Activated T-helper 9 cell treated with anti-CD3 and anti-CD28 coated beads, Interleukin-2, amount 50 U/mL, for 16 hours (primary cell): ENCODE measurements at regions not wholly inside any gene's neighbourhood (a gene's known extent, or its start where the extent isn't known, plus 50 kb on each side); places are given as distances from the start of the nearest gene placed in this dataset.
"Not testable (repeated sequence)": the region's sequence is repeated elsewhere in the genome, so short reads cannot be mapped to it uniquely, and the experiment has no call there.

Source experiments
- DNase-seq: peaks from one replicate; pipeline ENCODE4 v3.0.0-alpha.2; 2020; ENCODE audit warnings: low read depth

- no peak for DNase-seq
Observed at GRCh38 chr13:74246487-74246886, 112.3 kb upstream of the KLF12 start.

DNA sequence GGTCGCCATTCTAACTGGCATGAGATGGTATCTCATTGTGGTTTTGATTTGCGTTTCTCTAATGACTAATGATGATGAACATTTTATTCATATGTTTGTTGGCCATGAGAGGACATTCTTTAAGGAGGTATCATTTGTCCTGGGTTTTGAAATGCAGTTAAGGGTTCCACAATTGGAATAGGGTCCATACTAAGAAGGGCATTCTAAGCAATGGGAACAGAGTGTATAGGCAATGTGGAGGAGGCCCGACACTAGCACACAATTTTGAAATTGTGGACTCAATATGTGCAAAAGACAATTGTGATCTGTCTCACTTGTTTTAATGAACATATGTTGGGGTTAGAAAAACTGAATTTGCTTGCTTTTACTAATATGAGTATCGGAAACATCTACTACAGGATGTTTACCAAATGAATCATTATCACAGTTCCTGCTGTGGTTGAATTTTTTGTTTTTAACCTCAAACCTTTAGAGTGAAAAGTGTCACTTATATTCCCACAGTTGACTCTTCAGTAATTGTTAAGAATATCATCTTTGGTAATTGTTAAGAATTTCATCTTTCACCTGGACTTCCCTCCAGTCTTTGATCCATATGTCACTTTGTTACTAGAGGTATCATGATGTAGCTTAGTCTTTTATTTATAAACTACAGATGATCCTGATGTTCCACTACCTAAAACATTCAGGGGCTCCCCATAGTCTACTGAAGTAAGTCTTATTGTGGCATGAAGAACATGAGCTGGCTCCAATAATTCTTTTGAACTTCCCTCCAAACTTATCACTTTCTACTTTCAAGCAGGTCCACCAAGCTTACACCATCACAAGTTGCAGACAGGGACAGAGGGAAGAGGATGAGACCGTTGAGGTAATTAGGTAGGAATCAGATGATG, 109.7 kb upstream of the KLF12 start:
- no peak for DNase-seq

GRCh38 chr13:74241343-74241742, 107.1 kb upstream of the KLF12 start:
- not testable (repeated sequence) for DNase-seq

DNA sequence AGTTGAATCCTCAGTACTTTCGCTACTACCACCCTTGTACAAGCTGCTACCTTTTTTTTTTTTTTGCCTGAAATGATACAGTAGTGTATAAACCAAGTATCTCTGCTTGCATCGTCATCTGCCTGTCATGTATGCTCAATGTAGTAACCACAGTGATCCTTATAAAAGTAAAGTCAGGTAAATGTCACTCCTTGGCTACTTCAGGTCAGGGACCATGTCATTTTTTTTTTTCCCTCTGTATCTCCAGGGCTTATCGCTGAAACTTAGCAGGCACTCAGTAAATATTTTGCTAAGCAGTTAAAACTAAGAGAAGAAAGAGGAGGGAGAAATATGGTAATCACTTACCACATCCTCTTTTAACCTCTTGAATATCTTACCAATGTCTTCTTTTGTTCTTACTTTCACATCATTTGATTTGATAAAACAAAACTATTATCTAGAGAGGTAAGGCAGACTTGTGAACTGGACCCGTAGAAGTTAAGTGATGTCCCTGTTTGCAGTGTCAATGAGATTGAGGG, 96.8 kb upstream of the KLF12 start:
- DNase-seq: no peak

GRCh38 chr13:74229242-74229641, 95.0 kb upstream of the KLF12 start:
- DNase-seq: no peak

GRCh38 chr13:74227476-74228158, 93.4 kb upstream of the KLF12 start:
- no peak for DNase-seq

GRCh38 chr13:74226791-74227475, 92.7 kb upstream of the KLF12 start:
- no peak for DNase-seq

DNA sequence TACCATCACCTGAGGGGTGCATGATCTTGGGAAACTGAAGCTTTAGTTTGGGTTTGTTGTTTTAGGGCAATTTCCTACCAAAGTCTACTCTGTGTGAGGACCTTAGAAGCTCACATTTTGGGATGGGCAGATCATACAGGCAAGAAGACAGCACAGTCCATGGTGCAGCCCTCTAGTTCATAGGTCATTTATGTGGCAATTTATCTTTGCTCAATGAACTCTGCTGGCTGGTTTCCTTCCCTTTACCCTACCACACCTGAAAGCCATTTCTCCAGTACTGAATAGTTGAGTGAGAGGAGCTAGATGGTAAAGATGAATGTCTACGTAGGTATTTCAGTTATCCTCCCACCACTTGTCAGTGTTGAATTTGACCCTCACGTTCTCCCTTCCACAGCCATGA, 87.5 kb upstream of the KLF12 start:
- DNase-seq: no peak

GRCh38 chr13:74219566-74219965, 85.4 kb upstream of the KLF12 start:
- DNase-seq: no peak

DNA sequence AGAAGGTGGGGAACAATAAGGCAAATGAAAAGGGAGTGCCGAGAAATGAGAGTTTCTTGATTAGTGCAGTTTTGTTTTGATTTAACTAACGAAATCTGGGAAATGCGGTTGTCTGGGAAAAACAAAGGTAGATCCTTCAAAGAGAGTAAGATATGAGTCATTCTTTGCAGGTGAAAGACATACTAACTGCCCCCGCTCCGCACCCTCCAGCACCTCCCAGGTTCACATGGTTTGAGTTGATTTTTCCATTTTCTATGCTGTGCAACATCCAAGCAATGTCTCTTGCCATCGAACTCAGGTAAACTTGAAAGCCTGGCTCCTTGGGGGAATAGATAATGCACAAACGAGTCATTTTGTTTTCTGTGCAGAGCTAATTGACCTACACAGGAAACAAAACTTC, 84.1 kb upstream of the KLF12 start:
- no peak for DNase-seq

GRCh38 chr13:74217811-74218210, 83.6 kb upstream of the KLF12 start:
- no peak for DNase-seq

DNA sequence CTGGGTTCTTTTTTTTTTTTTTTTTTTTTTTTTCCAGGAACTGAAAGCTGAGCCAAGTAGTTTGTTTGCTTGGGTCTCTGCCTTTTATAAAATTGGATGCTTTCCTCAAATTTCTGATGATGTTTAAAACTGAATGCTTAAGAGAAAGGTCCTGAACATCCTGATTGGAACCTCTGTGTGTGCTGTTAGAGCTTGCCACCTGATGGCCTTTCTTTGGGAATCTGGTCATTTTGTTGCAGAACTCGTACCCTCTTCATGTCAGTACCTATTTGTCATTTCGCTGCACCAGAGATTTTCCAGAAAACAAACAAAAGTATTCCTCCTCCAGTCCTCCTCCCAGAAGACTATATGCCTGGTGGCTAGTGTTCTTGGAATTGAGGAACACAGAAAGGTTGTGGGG, 81.2 kb upstream of the KLF12 start:
- no peak for DNase-seq

DNA sequence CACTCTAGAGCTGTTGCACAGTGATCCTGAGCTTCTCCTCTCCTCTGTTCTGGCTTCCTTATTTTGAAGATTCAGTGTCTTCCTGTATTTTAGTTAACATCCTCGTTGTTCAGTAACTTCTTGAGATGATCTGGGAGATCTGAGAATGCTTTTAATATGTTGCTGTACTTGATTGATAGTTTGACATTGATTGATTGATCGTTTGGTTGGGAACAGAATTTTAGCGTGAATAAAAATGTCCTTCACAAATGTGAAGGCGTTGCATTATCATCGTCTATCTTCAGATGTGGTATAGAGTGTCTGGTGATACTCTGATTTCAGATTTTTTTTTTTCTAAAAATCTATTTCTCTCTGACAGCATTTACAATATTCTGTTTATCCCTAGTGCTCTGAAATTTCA, 80.1 kb upstream of the KLF12 start:
- DNase-seq: no peak

DNA sequence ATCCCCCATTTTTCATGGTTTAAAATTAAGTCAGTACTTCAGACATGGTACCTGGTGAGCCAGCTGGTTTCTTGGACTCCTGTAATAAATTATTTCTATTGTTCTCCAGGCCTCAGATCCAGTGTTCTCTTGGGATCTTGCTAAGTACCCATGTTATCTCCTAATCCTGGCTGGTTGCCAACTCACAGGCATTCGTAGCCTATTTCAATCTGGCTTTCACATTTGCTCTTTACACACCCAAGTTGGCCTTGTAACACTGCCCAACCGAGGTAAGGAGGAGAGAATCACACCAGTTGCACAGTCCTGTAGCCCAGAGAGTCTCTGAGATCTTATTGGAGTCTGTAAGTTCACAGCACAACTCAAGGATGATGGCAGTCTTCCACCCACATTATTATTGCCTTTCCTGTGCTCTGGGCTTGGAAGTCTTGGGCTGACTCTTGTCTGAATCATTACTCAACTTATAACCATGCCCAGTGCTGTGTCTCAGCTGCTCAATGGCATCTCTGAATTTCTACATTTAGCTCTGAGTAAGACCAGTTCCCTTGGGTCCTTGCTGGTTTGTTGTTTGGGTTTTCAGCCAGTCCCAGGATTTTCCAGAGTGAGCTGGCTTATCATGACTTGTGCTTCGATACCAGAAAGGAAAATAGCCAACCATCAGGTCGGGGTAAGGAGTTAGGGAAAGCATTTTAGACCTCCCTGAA, 76.6 kb upstream of the KLF12 start:
- no peak for DNase-seq

DNA sequence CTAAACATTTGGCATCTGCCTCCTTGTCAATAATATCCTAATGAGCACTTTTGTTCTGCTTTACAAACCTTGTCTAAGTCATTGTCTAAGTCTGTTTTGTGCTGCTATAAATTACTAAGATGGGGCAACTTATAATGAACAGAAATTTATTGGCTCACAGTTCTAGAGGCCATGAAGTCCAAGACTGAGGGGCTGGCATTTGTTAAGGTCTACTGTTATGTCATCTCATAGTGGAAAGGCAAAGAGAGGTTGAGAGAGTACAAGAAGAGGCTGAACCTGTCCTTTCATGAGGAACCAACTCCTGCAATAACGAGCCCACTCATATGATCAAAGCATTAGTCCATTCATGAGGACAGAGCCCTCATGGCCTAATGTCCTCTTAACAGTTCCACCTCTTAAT, 72.7 kb upstream of the KLF12 start:
- DNase-seq: no peak

DNA sequence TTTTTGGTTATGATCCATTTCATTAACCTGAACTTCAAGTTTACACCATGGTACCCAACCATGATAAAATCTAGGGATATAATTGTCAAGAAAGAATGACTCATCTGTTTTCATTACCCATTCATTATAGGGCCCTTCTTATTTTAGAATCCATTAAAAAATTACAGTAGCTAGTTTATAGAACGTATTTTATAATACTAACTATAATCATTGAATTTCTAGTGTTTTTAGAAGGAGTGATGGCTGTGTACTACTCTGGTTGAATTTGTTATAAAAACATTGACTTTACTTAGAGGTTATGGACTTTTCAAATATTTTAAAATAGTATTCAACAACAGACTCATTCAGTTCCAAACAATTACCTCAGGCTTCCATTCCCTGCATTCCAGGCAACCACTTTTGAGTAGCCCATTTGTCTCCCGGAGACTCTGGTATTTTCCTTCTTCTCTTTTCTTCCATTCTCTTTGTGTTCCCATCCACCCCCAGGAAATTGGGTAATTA, 71.9 kb upstream of the KLF12 start:
- DNase-seq: no peak

- DNase-seq: no peak
Observed at GRCh38 chr13:74205313-74205690, 71.1 kb upstream of the KLF12 start.

DNA sequence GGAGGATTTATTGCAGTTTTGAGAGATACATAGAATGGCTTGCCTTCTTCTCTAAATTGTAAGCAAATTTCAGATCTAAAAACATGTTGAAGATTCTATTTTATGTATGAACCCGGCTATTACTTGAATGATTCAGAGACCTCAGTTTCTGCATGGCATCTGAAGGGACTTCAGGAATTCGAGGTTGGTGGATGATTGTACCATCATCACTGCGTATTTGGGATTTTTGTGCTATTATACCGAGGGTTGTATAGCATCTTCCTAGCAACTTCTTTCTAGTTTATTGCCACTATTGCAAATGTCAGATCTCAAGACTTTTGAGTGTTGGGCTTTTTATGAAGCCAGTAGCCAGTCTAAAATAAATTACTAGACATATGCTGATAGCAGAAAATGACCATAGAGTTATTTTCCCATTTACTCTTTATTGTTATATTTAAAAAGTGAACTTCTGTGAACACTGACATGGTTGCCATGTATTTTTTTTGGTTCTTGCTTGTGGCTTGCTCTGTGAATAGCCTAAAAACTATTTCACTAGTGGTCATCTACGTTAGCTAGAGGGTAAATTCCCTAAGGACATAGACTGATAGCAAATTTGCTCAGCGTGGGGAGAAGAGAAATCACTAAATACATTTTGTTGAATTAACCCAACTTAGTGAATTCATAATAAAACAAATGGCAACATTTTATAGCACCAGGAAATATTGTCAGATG, 70.6 kb upstream of the KLF12 start:
- no peak for DNase-seq

GRCh38 chr13:74203576-74203975, 69.4 kb upstream of the KLF12 start:
- DNase-seq: no peak

GRCh38 chr13:74202129-74202813, 68.1 kb upstream of the KLF12 start:
- DNase-seq: no peak

DNA sequence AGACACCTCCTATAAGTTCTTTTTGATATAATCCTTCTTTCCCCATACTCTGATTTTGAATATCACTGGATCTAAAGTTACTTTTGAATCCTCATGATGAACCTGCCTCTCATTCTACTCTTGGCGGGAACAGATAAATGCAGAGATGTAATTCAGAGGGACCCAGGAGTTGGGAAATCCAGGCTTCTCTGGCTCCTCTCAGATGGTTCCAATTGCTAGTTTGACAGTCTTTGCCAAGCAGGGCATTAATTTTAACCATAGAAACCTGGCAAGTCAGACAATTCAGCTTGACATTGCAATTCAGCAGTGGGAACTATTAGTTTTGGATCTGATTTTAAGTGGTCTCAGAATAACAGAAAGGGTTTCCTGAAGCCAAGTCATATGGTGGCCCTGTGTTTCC, 67.3 kb upstream of the KLF12 start:
- DNase-seq: no peak
